ENCODE measurements at regions not wholly inside any gene's neighbourhood (a gene's known extent, or its start where the extent isn't known, plus 50 kb on each side); places are given as distances from the start of the nearest gene placed in this dataset.

GRCh38 chr1:216984536-216984935 lies 261.3 kb upstream of the ESRRG start:
- TF ChIP-seq CTCF (IDR thresholded peaks at IDR 0.05), result no peak
- TF ChIP-seq POLR2A (IDR thresholded peaks at IDR 0.05), result no peak
